GM12878 (cell line): ENCODE measurements at regions not wholly inside any gene's neighbourhood (a gene's known extent, or its start where the extent isn't known, plus 50 kb on each side); places are given as distances from the start of the nearest gene placed in this dataset.

Experiments used
- ATAC-seq: fragments of 200-7000 bp; cut with Tn5 transposase; 3 replicates; pipeline ENCODE4 v1.9.1; 2020; ENCODE audit warnings: mild to moderate bottlenecking, moderate library complexity
- BruUV-seq: library from RNA; stranded (reverse); fragments of 400-500 nt; replicated peaks from 2 replicates; lab custom pipeline; 2021; lab: Mats Ljungman, UMichigan
- CTCF ChIA-PET: fragments of 300-600 bp; sonication (Branson Sonifier 250); formaldehyde crosslinking; extraction: SDS; loops from one replicate; lab custom pipeline; 2021; ENCODE audit warnings: inconsistent platforms; lab: Yijun Ruan, JAX
- POLR2A ChIA-PET: fragments of 350-600 bp; formaldehyde crosslinking; extraction: SDS; loops from one replicate; lab custom pipeline; 2021; ENCODE audit warnings: inconsistent platforms; lab: Charles Lee
- RAD21 ChIA-PET: fragments of 300-600 bp; sonication (Branson Sonifier 250); formaldehyde crosslinking; loops from one replicate; lab custom pipeline; 2023; ENCODE audit warnings: antibody characterized with exemption; ENCODE audit not compliant: unreplicated experiment; lab: Charles Lee
- SMC1A ChIA-PET: fragments of 300-600 bp; sonication (Branson Sonifier 250); formaldehyde crosslinking; loops from one replicate; lab custom pipeline; 2023; ENCODE audit not compliant: unreplicated experiment, uncharacterized antibody; lab: Charles Lee
- DNase-seq: peaks from one replicate; pipeline ENCODE4 v3.0.0-alpha.2; 2011; ENCODE audit warnings: low read depth, low spot score
- FAIRE-seq: peaks from 3 replicates; lab custom pipeline; 2011; peaks lifted over from hg19 to GRCh38; lab: Jason Lieb, UNC
- H2AFZ ChIP-seq: 2 replicates; pipeline ENCODE4 v1.6.0; 2011; ENCODE audit warnings: low read depth, low read length, control low read depth; ENCODE audit not compliant: control insufficient read depth
- H3K27ac ChIP-seq: 2 replicates; pipeline ENCODE4 v1.5.1; 2011; ENCODE audit warnings: control low read depth; ENCODE audit not compliant: control insufficient read depth, insufficient read depth
- H3K27me3 ChIP-seq, 2 experiments: replicated peaks in 1 of 2; 2 replicates each; pipeline versions ENCODE4 v1.6.0 to v1.6.1; 2011; ENCODE audit warnings: low read length in 1 of 2; ENCODE audit not compliant: control insufficient read depth in 2 of 2, insufficient read depth in 2 of 2
- H3K36me3 ChIP-seq, 2 experiments: 2 replicates each; pipeline ENCODE4 v1.5.1; 2011; ENCODE audit warnings: low read length in 1 of 2; ENCODE audit not compliant: control insufficient read depth in 2 of 2, insufficient read depth in 2 of 2
- H3K4me1 ChIP-seq: 2 replicates; pipeline ENCODE4 v1.6.1; 2011; ENCODE audit warnings: mild to moderate bottlenecking, low read length, moderate library complexity, mixed read lengths; ENCODE audit not compliant: control insufficient read depth, insufficient read depth
- H3K4me2 ChIP-seq: 2 replicates; pipeline ENCODE4 v1.6.0; 2011; ENCODE audit warnings: control low read depth; ENCODE audit not compliant: control insufficient read depth, insufficient read depth
- H3K4me3 ChIP-seq: fragments of 200-600 bp; sonication (generic); 2 replicates; pipeline ENCODE4 v1.5.1; 2016
- H3K79me2 ChIP-seq: 2 replicates; pipeline ENCODE4 v1.6.0; 2011; ENCODE audit warnings: low read length; ENCODE audit not compliant: control insufficient read depth, insufficient read depth
- H3K9ac ChIP-seq: 2 replicates; pipeline ENCODE4 v1.8.0; 2011; ENCODE audit warnings: low read length, control low read depth, mixed read lengths; ENCODE audit not compliant: control insufficient read depth, insufficient read depth
- H3K9me3 ChIP-seq: replicated peaks from 3 replicates; pipeline ENCODE4 v1.5.1; 2011; ENCODE audit warnings: mild to moderate bottlenecking, low read length; ENCODE audit not compliant: control insufficient read depth, insufficient read depth
- H4K20me1 ChIP-seq: 2 replicates; pipeline ENCODE4 v1.6.0; 2011; ENCODE audit not compliant: control insufficient read depth, insufficient read depth
- MLLT1 ChIP-seq: fragments of 450-650 bp; IDR thresholded peaks from 2 replicates; pipeline ENCODE4 v1.6.1; 2016; ENCODE audit warnings: mild to moderate bottlenecking
- USF2 ChIP-seq: IDR thresholded peaks from 2 replicates; pipeline ENCODE4 v1.6.1; 2011; ENCODE audit warnings: low read depth, low read length, improper control_type of control experiment, borderline replicate concordance
- ZBTB4 ChIP-seq: fragments of 450-650 bp; formaldehyde crosslinking; IDR thresholded peaks from 2 replicates; pipeline ENCODE4 v1.4.0; 2022; ENCODE audit warnings: mild to moderate bottlenecking, moderate library complexity
- in situ Hi-C: fragments of 300-500 bp; cut with MboI; formaldehyde crosslinking; loops from 9 replicates; pipeline ENCODE4 v1.14.3; 2018; ENCODE audit warnings: mixed read lengths
- intact Hi-C: fragments of 100-400 bp; cut with micrococcal nuclease; formaldehyde crosslinking; loops from one replicate; pipeline ENCODE4 v1.14.2; 2022; ENCODE audit not compliant: unreplicated experiment

GRCh38 chr2:122636097-122636496 is 880.6 kb downstream of the TSN start:
- H3K79me2 ChIP-seq: no peaks in the 10 kb centered on the region
- H3K4me3 ChIP-seq: no peak overlapping the region
- BruUV-seq: no TSS peak
- ATAC-seq (peak; percentile 69), FAIRE-seq (no peak), DNase-seq (no peak)
- H4K20me1 ChIP-seq: no peaks in the 10 kb centered on the region
- no peak overlapping the region for H3K9ac ChIP-seq
- H3K36me3 ChIP-seq: no peaks in the 10 kb centered on the region
- no peaks in the 10 kb centered on the region for H3K4me1 ChIP-seq
- H3K4me2 ChIP-seq: no peak overlapping the region
- CTCF ChIA-PET: no interaction called here
- intact Hi-C loops (loop anchor here (5.0 kb wide), 2 partner anchors 66 to 106 kb away; no protein-coding TSS in a partner anchor), in situ Hi-C loops (no loop called here)
- H3K27me3 ChIP-seq: no peaks in the 10 kb centered on the region
- RAD21 ChIA-PET: no interaction called here
- SMC1A ChIA-PET: interaction anchor here (1.4 kb wide), 1 partner anchor 31 kb away, joined by 3 read pairs; no protein-coding TSS in a partner anchor
- POLR2A ChIA-PET: no interaction called here
- no peak overlapping the region for H3K27ac ChIP-seq
- H3K9me3 ChIP-seq: no peaks in the 10 kb centered on the region
- no peak for TF ChIP-seq USF2
- peak; percentile 85 for TF ChIP-seq MLLT1
- TF ChIP-seq ZBTB4 (CRISPR knock-in tag): no peak
- no peak overlapping the region for H2AFZ ChIP-seq
